ENCODE measurements at regions not wholly inside any gene's neighbourhood (a gene's known extent, or its start where the extent isn't known, plus 50 kb on each side); places are given as distances from the start of the nearest gene placed in this dataset.

DNA sequence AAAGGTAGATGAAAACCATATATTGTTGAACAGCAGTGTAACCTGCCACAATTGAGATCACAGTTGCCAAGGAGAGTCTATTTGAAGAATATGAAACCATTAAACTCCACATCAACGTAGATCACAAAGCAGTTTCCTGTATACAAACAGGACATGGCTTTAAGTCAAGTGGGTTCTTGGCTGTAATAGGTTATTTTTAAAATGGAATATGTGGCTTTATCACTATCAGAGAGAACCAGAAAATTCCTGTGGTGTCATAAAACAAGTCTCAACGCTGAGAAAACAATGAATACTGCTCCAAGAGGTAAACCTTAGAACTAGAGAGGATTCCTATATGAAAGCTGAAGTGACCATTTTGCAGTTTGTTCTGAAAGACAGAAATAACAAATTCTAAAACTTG, 999.7 kb downstream of the CDH11 start:
- H3K9me3 ChIP-seq (ENCODE audit: control insufficient read depth, low read depth, low read length): no peaks in the 10 kb centered on the region
- FAIRE-seq (no peak), DNase-seq (ENCODE audit: low read depth, low spot score) (no peak)

GRCh38 chr16:64121473-64121872, 1000.4 kb downstream of the CDH11 start:
- no peak for TF ChIP-seq EZH2 (IDR thresholded peaks at IDR 0.05; ENCODE audit: low read length)
- no peak for TF ChIP-seq CTCF (optimal IDR thresholded peaks at IDR 0.05 in 1 of 3, IDR thresholded peaks at IDR 0.05 in 1 of 3, conservative IDR thresholded peaks at IDR 0.05 in 1 of 3; ENCODE audit: extremely low read depth in 1 of 3, insufficient read depth in 2 of 3, low read length in 3 of 3)
- H3K4me3 ChIP-seq (ENCODE audit: control insufficient read depth in 2 of 3, extremely low read depth in 1 of 3, insufficient read depth in 2 of 3, low read depth in 1 of 3, low read length in 3 of 3): no peak overlapping the region
- dilution Hi-C loops (cut with MboI; ENCODE audit: extremely low pct_ligation_motif_present, low sequenced_read_pairs): no loop called here
- FAIRE-seq (no peak), DNase-seq (ENCODE audit: low read depth, low spot score) (peak; percentile 13)
- H3K36me3 ChIP-seq (ENCODE audit: control insufficient read depth in 2 of 2, extremely low read depth in 1 of 2, insufficient read depth in 2 of 2, low read length in 2 of 2): no peaks in the 10 kb centered on the region
- no peaks in the 10 kb centered on the region for H4K20me1 ChIP-seq (ENCODE audit: control insufficient read depth, extremely low read depth, insufficient read depth, low read length)
- no peaks in the 10 kb centered on the region for H3K9me1 ChIP-seq (ENCODE audit: control insufficient read depth, extremely low read depth, insufficient read depth, low read length)
- no peaks in the 10 kb centered on the region for H3K27me3 ChIP-seq (ENCODE audit: control insufficient read depth, extremely low read depth, insufficient read depth, low read length)
- H3K79me2 ChIP-seq (ENCODE audit: control insufficient read depth, insufficient read depth, low read length): no peaks in the 10 kb centered on the region
- no peak overlapping the region for H3K9ac ChIP-seq (ENCODE audit: control insufficient read depth, extremely low read depth, insufficient read depth, low read length)
- no peaks in the 10 kb centered on the region for H3K9me3 ChIP-seq (ENCODE audit: control insufficient read depth, low read depth, low read length)
- H3K27ac ChIP-seq (ENCODE audit: control insufficient read depth, insufficient read depth, low read length): no peak overlapping the region
- H3K4me2 ChIP-seq (ENCODE audit: control insufficient read depth, extremely low read depth, insufficient read depth, low read depth, low read length): no peak overlapping the region
- H2AFZ ChIP-seq (ENCODE audit: control insufficient read depth, low read length): no peak overlapping the region
- no peaks in the 10 kb centered on the region for H3K4me1 ChIP-seq (ENCODE audit: control insufficient read depth, extremely low read depth, insufficient read depth, low read length)

More for the DNA sequence above, 999.7 kb downstream of the CDH11 start:
- Histone ChIP-seq H3K4me3 (ENCODE audit: control insufficient read depth in 2 of 3, extremely low read depth in 1 of 3, insufficient read depth in 2 of 3, low read depth in 1 of 3, low read length in 3 of 3) (no peak overlapping the region), H3K27me3 (ENCODE audit: control insufficient read depth, extremely low read depth, insufficient read depth, low read length) (no peaks in the 10 kb centered on the region), H3K4me1 (ENCODE audit: control insufficient read depth, extremely low read depth, insufficient read depth, low read length) (no peaks in the 10 kb centered on the region), H2AFZ (ENCODE audit: control insufficient read depth, low read length) (no peak overlapping the region), H4K20me1 (ENCODE audit: control insufficient read depth, extremely low read depth, insufficient read depth, low read length) (no peaks in the 10 kb centered on the region), H3K79me2 (ENCODE audit: control insufficient read depth, insufficient read depth, low read length) (no peaks in the 10 kb centered on the region), H3K27ac (ENCODE audit: control insufficient read depth, insufficient read depth, low read length) (no peak overlapping the region), H3K36me3 (ENCODE audit: control insufficient read depth in 2 of 2, extremely low read depth in 1 of 2, insufficient read depth in 2 of 2, low read length in 2 of 2) (no peaks in the 10 kb centered on the region), H3K9ac (ENCODE audit: control insufficient read depth, extremely low read depth, insufficient read depth, low read length) (no peak overlapping the region), H3K4me2 (ENCODE audit: control insufficient read depth, extremely low read depth, insufficient read depth, low read depth, low read length) (no peak overlapping the region), H3K9me1 (ENCODE audit: control insufficient read depth, extremely low read depth, insufficient read depth, low read length) (no peaks in the 10 kb centered on the region)
- dilution Hi-C loops (cut with MboI; ENCODE audit: extremely low pct_ligation_motif_present, low sequenced_read_pairs): no loop called here
- TF ChIP-seq CTCF (optimal IDR thresholded peaks at IDR 0.05 in 1 of 3, IDR thresholded peaks at IDR 0.05 in 1 of 3, conservative IDR thresholded peaks at IDR 0.05 in 1 of 3; ENCODE audit: extremely low read depth in 1 of 3, insufficient read depth in 2 of 3, low read length in 3 of 3) (no peak), EZH2 (IDR thresholded peaks at IDR 0.05; ENCODE audit: low read length) (no peak)

Data from keratinocyte (primary cell).